Naive thymus-derived CD4-positive, alpha-beta T cell (primary cell): ENCODE measurements at regions not wholly inside any gene's neighbourhood (a gene's known extent, or its start where the extent isn't known, plus 50 kb on each side); places are given as distances from the start of the nearest gene placed in this dataset.

Source experiments
- ATAC-seq: fragments of 150-1000 bp; cut with Tn5 transposase; 2 replicates; pipeline ENCODE4 v1.10.0; 2021; ENCODE audit warnings: mild to moderate bottlenecking, moderate library complexity
- CTCF ChIA-PET: fragments of 350-600 bp; sonication (Branson Sonifier 250); formaldehyde crosslinking; loops from one replicate; lab custom pipeline; 2021; ENCODE audit warnings: antibody characterized with exemption; lab: Charles Lee
- POLR2A ChIA-PET: fragments of 350-600 bp; sonication (Branson Sonifier 250); formaldehyde crosslinking; loops from one replicate; lab custom pipeline; 2021; ENCODE audit warnings: antibody characterized with exemption, inconsistent platforms; lab: Charles Lee
- DNase-seq, 9 donors: peaks; one replicate each; pipeline versions ENCODE4 v3.0.0 to v3.0.0-alpha.2; 2020 to 2022; ENCODE audit warnings: mixed read lengths in 1 of 9
- H3K27ac ChIP-seq: one replicate; pipeline ENCODE4 v1.7.0; 2013; ENCODE audit warnings: mild to moderate bottlenecking, low read depth, low read length, moderate library complexity
- H3K27me3 ChIP-seq, 2 donors: one replicate each; pipeline ENCODE4 v1.7.0; 2013; ENCODE audit warnings: low read length in 2 of 2, mild to moderate bottlenecking in 2 of 2, moderate library complexity in 2 of 2; ENCODE audit not compliant: control insufficient read depth in 2 of 2, insufficient read depth in 2 of 2
- H3K36me3 ChIP-seq, 3 experiments: 1 replicate in 2 of 3; 2 replicates in 1 of 3; pipeline ENCODE4 v1.7.0; 2013; ENCODE audit warnings: low read length in 3 of 3, mild to moderate bottlenecking in 3 of 3, moderate library complexity in 1 of 3; ENCODE audit not compliant: insufficient read depth in 3 of 3, control insufficient read depth in 2 of 3
- H3K4me1 ChIP-seq, 2 donors: one replicate each; pipeline ENCODE4 v1.7.0; 2013; ENCODE audit warnings: low read length in 2 of 2, mild to moderate bottlenecking in 2 of 2, moderate library complexity in 1 of 2; ENCODE audit not compliant: control insufficient read depth in 2 of 2, insufficient read depth in 2 of 2
- H3K4me3 ChIP-seq: 2 replicates; pipeline ENCODE4 v1.7.0; 2013; ENCODE audit warnings: mild to moderate bottlenecking, low read length
- H3K9me3 ChIP-seq, 3 experiments: 1 replicate in 2 of 3; 2 replicates in 1 of 3; pipeline ENCODE4 v1.7.0; 2013; ENCODE audit warnings: low read length in 3 of 3; ENCODE audit not compliant: control insufficient read depth in 2 of 3
- H3K27ac Mint-ChIP-seq, 9 donors: one replicate each; pipeline ENCODE4 v1.8.0; 2020 to 2022; ENCODE audit warnings: mixed read lengths in 9 of 9, mild to moderate bottlenecking in 8 of 9, moderate library complexity in 5 of 9, inconsistent platforms in 2 of 9
- H3K27me3 Mint-ChIP-seq, 5 donors: one replicate each; pipeline ENCODE4 v1.8.0; 2021 to 2022; ENCODE audit warnings: mixed read lengths in 5 of 5, mild to moderate bottlenecking in 1 of 5
- H3K36me3 Mint-ChIP-seq, 5 donors: one replicate each; pipeline ENCODE4 v1.8.0; 2020 to 2022; ENCODE audit warnings: mixed read lengths in 5 of 5, mild to moderate bottlenecking in 3 of 5, inconsistent platforms in 1 of 5
- H3K4me1 Mint-ChIP-seq, 7 donors: one replicate each; pipeline ENCODE4 v1.8.0; 2020 to 2022; ENCODE audit warnings: mixed read lengths in 7 of 7, mild to moderate bottlenecking in 3 of 7, inconsistent platforms in 1 of 7
- H3K4me3 Mint-ChIP-seq, 10 donors: one replicate each; pipeline ENCODE4 v1.8.0; 2020 to 2022; ENCODE audit warnings: mild to moderate bottlenecking in 10 of 10, mixed read lengths in 10 of 10, moderate library complexity in 6 of 10, inconsistent platforms in 2 of 10
- H3K9me3 Mint-ChIP-seq, 11 donors: one replicate each; pipeline ENCODE4 v1.8.0; 2020 to 2022; ENCODE audit warnings: mixed read lengths in 11 of 11, mild to moderate bottlenecking in 4 of 11, inconsistent platforms in 1 of 11, moderate library complexity in 1 of 11
- intact Hi-C, 2 donors: fragments of 100-400 bp; cut with micrococcal nuclease; formaldehyde crosslinking; loops; one replicate each; pipeline ENCODE4 v1.15.1; 2023

GRCh38 chr11:69361466-69361865 lies 67.5 kb downstream of the MYEOV start:
- Histone ChIP-seq H3K27me3 (no peaks in the 10 kb centered on the region), H3K36me3 (no peaks in the 10 kb centered on the region), H3K27ac (no peak overlapping the region), H3K4me3 (no peak overlapping the region), H3K9me3 (peaks cover 0 to 9% (median 0%) of the 10 kb centered on the region in 3 experiments), H3K4me1 (no peaks in the 10 kb centered on the region)
- Mint-ChIP-seq H3K27me3 (peaks cover 0 to 11% (median 0%) of the 10 kb centered on the region in 5 donors), H3K4me1 (peaks cover 0 to 3% (median 0%) of the 10 kb centered on the region in 7 donors), H3K4me3 (no peak overlapping the region), H3K9me3 (peaks cover 0 to 12% (median 0%) of the 10 kb centered on the region in 11 donors), H3K36me3 (no peaks in the 10 kb centered on the region), H3K27ac (no peak overlapping the region)
- intact Hi-C loops, result loop anchor here in 1 of 2 donors (10.0 kb wide), 1 partner anchor 67 kb away; the partner anchor contains the start of gene MYEOV
- POLR2A ChIA-PET, result no interaction called here
- ATAC-seq, result no peak
- peak in 1 of 9 donors; percentile 8 for DNase-seq
- CTCF ChIA-PET, result interaction anchor here (0.6 kb wide), 1 partner anchor 356 kb away, joined by 3 read pairs; no protein-coding TSS in a partner anchor

GRCh38 chr11:69362315-69362714 lies 68.4 kb downstream of the MYEOV start:
- Mint-ChIP-seq H3K36me3 (no peaks in the 10 kb centered on the region), H3K4me1 (peaks cover 0 to 3% (median 0%) of the 10 kb centered on the region in 7 donors), H3K27me3 (peaks cover 0 to 11% (median 0%) of the 10 kb centered on the region in 5 donors), H3K9me3 (peaks cover 0 to 12% (median 0%) of the 10 kb centered on the region in 11 donors), H3K4me3 (no peak overlapping the region), H3K27ac (no peak overlapping the region)
- Histone ChIP-seq H3K4me3 (no peak overlapping the region), H3K27ac (no peak overlapping the region), H3K36me3 (no peaks in the 10 kb centered on the region), H3K27me3 (no peaks in the 10 kb centered on the region), H3K9me3 (peaks cover 0 to 9% (median 0%) of the 10 kb centered on the region in 3 experiments), H3K4me1 (no peaks in the 10 kb centered on the region)
- ATAC-seq (no peak), DNase-seq (peak in 1 of 9 donors; percentile 8)
- ChIA-PET POLR2A (no interaction called here), CTCF (no interaction called here)
- intact Hi-C loops, result loop anchor here in 1 of 2 donors (10.0 kb wide), 1 partner anchor 68 kb away; the partner anchor contains the start of gene MYEOV

GRCh38 chr11:69364921-69365320 lies 71.0 kb downstream of the MYEOV start:
- Histone ChIP-seq H3K27me3 (no peaks in the 10 kb centered on the region), H3K4me1 (no peaks in the 10 kb centered on the region), H3K9me3 (peaks cover 0 to 5% (median 0%) of the 10 kb centered on the region in 3 experiments), H3K27ac (no peak overlapping the region), H3K36me3 (no peaks in the 10 kb centered on the region), H3K4me3 (no peak overlapping the region)
- no peak for ATAC-seq
- CTCF ChIA-PET, result no interaction called here
- no peak for DNase-seq
- H3K27me3 Mint-ChIP-seq, result peaks cover 0 to 14% (median 0%) of the 10 kb centered on the region in 5 donors
- intact Hi-C loops, result loop anchor here in 1 of 2 donors (10.0 kb wide), 1 partner anchor 70 kb away; the partner anchor contains the start of gene MYEOV
- H3K4me3 Mint-ChIP-seq, result no peak overlapping the region
- peaks cover 0 to 5% (median 0%) of the 10 kb centered on the region in 11 donors for H3K9me3 Mint-ChIP-seq
- POLR2A ChIA-PET, result no interaction called here
- H3K27ac Mint-ChIP-seq, result no peak overlapping the region
- peaks cover 0 to 3% (median 0%) of the 10 kb centered on the region in 7 donors for H3K4me1 Mint-ChIP-seq
- peaks cover 0 to 4% (median 0%) of the 10 kb centered on the region in 5 donors for H3K36me3 Mint-ChIP-seq

GRCh38 chr11:69365558-69365957 lies 71.6 kb downstream of the MYEOV start:
- Histone ChIP-seq H3K4me1 (no peaks in the 10 kb centered on the region), H3K4me3 (no peak overlapping the region), H3K9me3 (no peaks in the 10 kb centered on the region), H3K27ac (no peak overlapping the region), H3K27me3 (no peaks in the 10 kb centered on the region), H3K36me3 (no peaks in the 10 kb centered on the region)
- intact Hi-C loops, result loop anchor here in 1 of 2 donors (10.0 kb wide), 1 partner anchor 71 kb away; the partner anchor contains the start of gene MYEOV
- ChIA-PET CTCF (interaction anchor here (0.8 kb wide), 1 partner anchor 568 kb away, joined by 3 read pairs; no protein-coding TSS in a partner anchor), POLR2A (no interaction called here)
- peak in 1 of 9 donors; percentile 7 for DNase-seq
- Mint-ChIP-seq H3K4me1 (peaks cover 0 to 4% (median 0%) of the 10 kb centered on the region in 7 donors), H3K9me3 (peaks cover 0 to 5% (median 0%) of the 10 kb centered on the region in 11 donors), H3K27ac (no peak overlapping the region), H3K4me3 (no peak overlapping the region), H3K27me3 (peaks cover 0 to 14% (median 0%) of the 10 kb centered on the region in 5 donors), H3K36me3 (peaks cover 0 to 4% (median 0%) of the 10 kb centered on the region in 5 donors)
- no peak for ATAC-seq

GRCh38 chr11:69366591-69366990 lies 72.6 kb downstream of the MYEOV start:
- DNase-seq, result no peak
- no peak for ATAC-seq
- CTCF ChIA-PET, result no interaction called here
- no peaks in the 10 kb centered on the region for H3K4me1 ChIP-seq
- H3K27me3 ChIP-seq, result no peaks in the 10 kb centered on the region
- H3K9me3 Mint-ChIP-seq, result peaks cover 0 to 5% (median 0%) of the 10 kb centered on the region in 11 donors
- H3K4me3 Mint-ChIP-seq, result no peak overlapping the region
- no peak overlapping the region for H3K27ac ChIP-seq
- H3K27ac Mint-ChIP-seq, result no peak overlapping the region
- peaks cover 0 to 4% (median 0%) of the 10 kb centered on the region in 5 donors for H3K36me3 Mint-ChIP-seq
- H3K4me3 ChIP-seq, result no peak overlapping the region
- H3K4me1 Mint-ChIP-seq, result peaks cover 0 to 4% (median 0%) of the 10 kb centered on the region in 7 donors
- no peaks in the 10 kb centered on the region for H3K9me3 ChIP-seq
- no peaks in the 10 kb centered on the region for H3K36me3 ChIP-seq
- peaks cover 0 to 12% (median 0%) of the 10 kb centered on the region in 5 donors for H3K27me3 Mint-ChIP-seq
- POLR2A ChIA-PET, result no interaction called here
- intact Hi-C loops, result loop anchor here in 1 of 2 donors (10.0 kb wide), 1 partner anchor 72 kb away; the partner anchor contains the start of gene MYEOV

DNA sequence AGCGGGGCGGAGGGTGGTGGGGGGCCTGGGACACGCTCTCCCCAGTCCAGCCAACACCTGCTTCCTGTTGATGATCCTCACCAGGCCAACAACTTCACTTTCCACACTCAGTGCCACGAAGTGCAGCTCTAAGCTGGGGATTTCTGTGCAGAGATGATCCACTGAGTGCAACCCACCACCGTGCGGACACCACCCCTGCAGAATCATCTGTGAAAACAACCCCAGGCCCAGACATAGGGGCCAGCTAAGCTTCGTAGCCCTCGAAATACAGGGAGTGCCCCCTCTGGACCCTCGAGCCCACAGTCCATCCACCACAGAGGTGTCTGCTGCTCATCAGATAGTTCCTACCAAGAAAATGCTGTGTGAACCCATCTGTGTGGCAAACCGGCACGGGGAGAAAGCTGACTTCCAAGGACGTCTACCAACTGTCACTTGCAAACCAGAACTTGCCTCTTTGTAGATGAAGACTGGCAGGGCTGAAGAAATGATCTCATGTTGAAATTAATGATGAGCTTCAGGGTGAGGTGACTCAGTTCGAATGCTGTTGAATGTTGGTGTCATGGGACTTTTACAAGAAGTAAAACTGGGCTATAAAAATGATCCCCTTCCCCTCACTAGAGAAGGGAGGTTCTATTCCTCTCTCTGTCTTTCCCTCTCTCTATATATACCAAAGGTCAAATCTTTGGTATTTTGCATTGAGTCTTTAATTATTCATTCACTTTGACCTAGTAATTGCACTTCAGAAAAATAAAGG lies 73.4 kb downstream of the MYEOV start:
- DNase-seq, result peak in 1 of 9 donors; percentile 8
- no peaks in the 10 kb centered on the region for H3K36me3 ChIP-seq

More for the DNA sequence above, 73.4 kb downstream of the MYEOV start:
- no peak overlapping the region for H3K27ac ChIP-seq
- H3K9me3 Mint-ChIP-seq, result peaks cover 0 to 5% (median 0%) of the 10 kb centered on the region in 11 donors
- ChIA-PET POLR2A (no interaction called here), CTCF (no interaction called here)
- no peaks in the 10 kb centered on the region for H3K27me3 ChIP-seq
- no peak overlapping the region for H3K4me3 Mint-ChIP-seq
- intact Hi-C loops, result loop anchor here in 1 of 2 donors (10.0 kb wide), 1 partner anchor 73 kb away; the partner anchor contains the start of gene MYEOV
- H3K4me1 Mint-ChIP-seq, result peaks cover 0 to 4% (median 0%) of the 10 kb centered on the region in 7 donors
- peaks cover 0 to 4% (median 0%) of the 10 kb centered on the region in 5 donors for H3K36me3 Mint-ChIP-seq
- no peaks in the 10 kb centered on the region for H3K9me3 ChIP-seq
- H3K27me3 Mint-ChIP-seq, result peaks cover 0 to 12% (median 0%) of the 10 kb centered on the region in 5 donors
- no peaks in the 10 kb centered on the region for H3K4me1 ChIP-seq
- H3K27ac Mint-ChIP-seq, result peak overlapping the region in 1 of 9 donors; percentile 51
- no peak for ATAC-seq
- H3K4me3 ChIP-seq, result no peak overlapping the region
